ENCODE measurements at regions not wholly inside any gene's neighbourhood (a gene's known extent, or its start where the extent isn't known, plus 50 kb on each side); places are given as distances from the start of the nearest gene placed in this dataset.

GRCh38 chr1:87473203-87473661 lies 144.6 kb downstream of the LMO4 start:
- TF ChIP-seq, protein P1, sequence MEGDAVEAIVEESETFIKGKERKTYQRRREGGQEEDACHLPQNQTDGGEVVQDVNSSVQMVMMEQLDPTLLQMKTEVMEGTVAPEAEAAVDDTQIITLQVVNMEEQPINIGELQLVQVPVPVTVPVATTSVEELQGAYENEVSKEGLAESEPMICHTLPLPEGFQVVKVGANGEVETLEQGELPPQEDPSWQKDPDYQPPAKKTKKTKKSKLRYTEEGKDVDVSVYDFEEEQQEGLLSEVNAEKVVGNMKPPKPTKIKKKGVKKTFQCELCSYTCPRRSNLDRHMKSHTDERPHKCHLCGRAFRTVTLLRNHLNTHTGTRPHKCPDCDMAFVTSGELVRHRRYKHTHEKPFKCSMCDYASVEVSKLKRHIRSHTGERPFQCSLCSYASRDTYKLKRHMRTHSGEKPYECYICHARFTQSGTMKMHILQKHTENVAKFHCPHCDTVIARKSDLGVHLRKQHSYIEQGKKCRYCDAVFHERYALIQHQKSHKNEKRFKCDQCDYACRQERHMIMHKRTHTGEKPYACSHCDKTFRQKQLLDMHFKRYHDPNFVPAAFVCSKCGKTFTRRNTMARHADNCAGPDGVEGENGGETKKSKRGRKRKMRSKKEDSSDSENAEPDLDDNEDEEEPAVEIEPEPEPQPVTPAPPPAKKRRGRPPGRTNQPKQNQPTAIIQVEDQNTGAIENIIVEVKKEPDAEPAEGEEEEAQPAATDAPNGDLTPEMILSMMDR (IDR thresholded peaks at IDR 0.05; ENCODE audit: control extremely low read depth, extremely low read depth, low read depth, missing control alignments) = no peak
- ChIA-PET CTCF (interaction anchor here (0.9 kb wide), 1 partner anchor 14 kb away, joined by 4 read pairs; no protein-coding TSS in a partner anchor), POLR2A (no interaction called here)
- no peak for DNase-seq (ENCODE audit: extremely low spot score)

DNA sequence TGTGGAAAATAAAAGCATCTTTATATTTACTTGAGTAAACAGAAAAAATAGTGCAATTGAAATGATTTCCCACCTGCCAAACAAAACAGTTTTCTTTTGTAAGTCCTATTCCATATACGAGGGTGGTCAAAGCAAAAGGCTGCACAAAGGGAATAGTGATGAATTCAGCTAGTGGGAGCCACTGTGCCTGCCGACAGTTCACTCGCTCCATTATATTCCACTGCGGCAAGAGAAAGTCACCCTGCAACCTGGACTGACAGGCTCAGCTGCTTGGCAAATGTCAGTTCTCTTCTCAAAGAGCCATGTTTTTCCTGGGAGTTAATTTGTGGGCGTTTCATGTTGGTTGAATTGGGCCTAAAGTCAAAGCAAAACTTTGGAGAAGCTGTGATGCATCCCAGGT lies 145.4 kb downstream of the LMO4 start:
- DNase-seq (ENCODE audit: extremely low spot score) = no peak
- TF ChIP-seq, protein P1 (IDR thresholded peaks at IDR 0.05; ENCODE audit: control extremely low read depth, extremely low read depth, low read depth, missing control alignments) = no peak
- CTCF ChIA-PET = no interaction called here
- POLR2A ChIA-PET = no interaction called here

DNA sequence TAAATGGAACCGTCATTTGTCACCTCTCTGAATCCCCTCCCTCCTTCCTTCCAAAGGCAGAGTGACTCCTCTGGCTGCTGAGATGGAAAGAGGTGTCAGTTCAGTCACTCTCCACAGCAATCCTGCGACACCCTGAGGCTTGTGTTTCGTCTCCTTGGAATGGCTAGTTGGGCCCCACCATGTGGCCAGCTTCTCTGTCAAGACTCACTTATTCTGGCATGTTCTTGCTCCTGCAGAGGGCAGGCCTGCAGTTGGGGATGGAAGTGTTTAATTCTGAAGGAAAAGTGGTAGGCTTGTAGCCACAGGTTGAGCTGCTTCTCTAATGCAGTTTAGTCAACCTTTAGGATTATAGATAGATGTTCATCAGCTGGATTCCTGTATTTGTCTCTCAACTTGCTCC lies 149.6 kb downstream of the LMO4 start:
- TF ChIP-seq, protein P1 (IDR thresholded peaks at IDR 0.05; ENCODE audit: control extremely low read depth, extremely low read depth, low read depth, missing control alignments) = peak; percentile 10
- CTCF ChIA-PET = no interaction called here
- POLR2A ChIA-PET = no interaction called here
- DNase-seq (ENCODE audit: extremely low spot score) = no peak

DNA sequence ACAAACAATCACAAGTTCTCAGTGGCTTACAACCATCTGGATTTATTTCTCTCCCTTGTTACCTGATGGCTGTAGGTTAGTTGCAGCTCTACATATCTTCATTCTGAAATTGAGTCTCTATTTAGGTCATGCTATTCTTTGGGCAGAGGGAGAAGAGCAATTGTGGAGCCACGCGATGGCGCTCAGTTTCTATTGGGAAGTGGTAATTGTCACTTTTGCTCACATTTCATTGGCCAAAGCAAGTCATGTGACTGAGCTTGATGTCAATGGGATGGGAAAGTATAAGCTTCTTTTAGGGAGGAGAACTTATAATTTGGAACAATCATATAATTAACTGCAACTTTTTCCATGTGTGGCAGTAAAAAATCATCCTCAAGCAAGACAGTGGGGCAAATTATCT lies 166.5 kb downstream of the LMO4 start:
- POLR2A ChIA-PET = no interaction called here
- CTCF ChIA-PET = interaction anchor here (1.7 to 2.7 kb wide), 2 partner anchors 8 to 28 kb away, joined by 5 to 14 read pairs; no protein-coding TSS in a partner anchor

GRCh38 chr1:87495870-87496269 lies 167.2 kb downstream of the LMO4 start:
- ChIA-PET POLR2A (no interaction called here), CTCF (interaction anchor here (1.7 to 2.7 kb wide), 2 partner anchors 9 to 27 kb away, joined by 5 to 14 read pairs; no protein-coding TSS in a partner anchor)
- DNase-seq (ENCODE audit: extremely low spot score) = no peak
- TF ChIP-seq, protein P1 (IDR thresholded peaks at IDR 0.05; ENCODE audit: control extremely low read depth, extremely low read depth, low read depth, missing control alignments) = no peak

More for the DNA sequence above, 166.5 kb downstream of the LMO4 start:
- TF ChIP-seq, protein P1 (IDR thresholded peaks at IDR 0.05; ENCODE audit: control extremely low read depth, extremely low read depth, low read depth, missing control alignments) = no peak
- DNase-seq (ENCODE audit: extremely low spot score) = no peak

DNA sequence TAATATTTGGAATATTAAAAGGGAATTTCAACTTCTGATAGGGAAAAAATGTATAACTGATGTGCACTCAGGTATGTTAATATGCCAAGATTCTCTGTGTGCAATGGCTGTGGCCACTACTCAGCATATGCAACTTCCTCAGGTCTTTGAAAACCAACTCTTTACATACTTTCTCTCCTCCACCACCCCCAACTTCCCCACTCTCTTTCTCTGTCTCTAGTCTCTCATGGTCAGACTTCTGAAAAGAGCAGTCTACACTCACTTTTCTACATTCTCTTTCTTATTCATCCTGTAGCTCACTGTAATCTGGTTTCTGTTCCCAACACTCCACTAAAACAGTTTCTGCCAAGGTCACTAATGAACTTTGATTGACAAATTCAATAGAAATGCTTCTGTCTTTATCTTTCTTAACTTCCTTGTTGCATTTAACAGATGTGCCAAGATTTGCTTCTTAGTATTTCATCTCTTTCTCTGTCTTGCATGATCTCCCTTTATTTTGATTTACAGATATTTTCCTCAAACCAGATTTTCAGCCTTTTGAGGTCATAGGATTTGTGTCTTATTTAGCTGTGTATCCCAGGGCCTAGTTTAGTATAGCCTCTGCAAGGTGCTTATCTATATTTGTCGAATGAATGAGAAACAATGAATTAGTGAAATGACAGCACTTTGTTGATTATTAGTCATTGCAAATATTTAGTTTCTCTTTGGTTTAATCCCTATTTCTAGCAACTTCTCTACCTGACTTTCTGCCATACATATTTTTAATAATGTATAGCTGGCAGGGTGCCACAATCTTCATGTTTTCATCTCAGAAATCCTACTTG lies 168.9 kb downstream of the LMO4 start:
- TF ChIP-seq, protein P1 (IDR thresholded peaks at IDR 0.05; ENCODE audit: control extremely low read depth, extremely low read depth, low read depth, missing control alignments) = no peak
- POLR2A ChIA-PET = no interaction called here
- no peak for DNase-seq (ENCODE audit: extremely low spot score)
- CTCF ChIA-PET = interaction anchor here (1.1 to 2.7 kb wide), 2 partner anchors 11 to 12 kb away, joined by 3 to 14 read pairs; no protein-coding TSS in a partner anchor

Data from GM10248 (cell line).